Suprapubic skin (tissue), 4 donors: ENCODE measurements at regions not wholly inside any gene's neighbourhood (a gene's known extent, or its start where the extent isn't known, plus 50 kb on each side); places are given as distances from the start of the nearest gene placed in this dataset.

Source experiments
- DNase-seq, 2 donors: peaks; one replicate each; pipeline ENCODE4 v3.0.0-alpha.2; 2019; ENCODE audit warnings: low spot score in 2 of 2
- H3K27ac ChIP-seq: fragments of 200-600 bp; sonication (generic); one replicate; pipeline ENCODE4 v1.5.1; 2019
- H3K27me3 ChIP-seq: fragments of 200-600 bp; sonication (generic); one replicate; pipeline ENCODE4 v1.5.1; 2019
- H3K36me3 ChIP-seq: fragments of 200-600 bp; sonication (generic); one replicate; pipeline ENCODE4 v1.5.1; 2019
- H3K4me1 ChIP-seq: fragments of 200-600 bp; sonication (generic); one replicate; pipeline ENCODE4 v1.5.1; 2019
- H3K4me3 ChIP-seq: fragments of 200-600 bp; sonication (generic); one replicate; pipeline ENCODE4 v1.5.1; 2019; ENCODE audit warnings: mild to moderate bottlenecking
- H3K9me3 ChIP-seq: fragments of 200-600 bp; sonication (generic); one replicate; pipeline ENCODE4 v1.5.1; 2019
- EP300 ChIP-seq: sonication (generic); formaldehyde crosslinking; IDR thresholded peaks from one replicate; pipeline ENCODE4 v1.6.1; 2017; ENCODE audit warnings: antibody characterized with exemption
- POLR2A ChIP-seq, 2 donors: fragments of 450-650 bp; IDR thresholded peaks; one replicate each; pipeline ENCODE4 v1.6.1; 2017; ENCODE audit warnings: antibody characterized with exemption in 2 of 2, mild to moderate bottlenecking in 2 of 2, moderate library complexity in 2 of 2
- POLR2AphosphoS5 ChIP-seq, 3 donors: sonication (generic); formaldehyde crosslinking; IDR thresholded peaks; one replicate each; pipeline ENCODE4 v1.6.1; 2017; ENCODE audit warnings: antibody characterized with exemption in 3 of 3
- WGBS: methylation state at CpG from one replicate; pipeline ENCODE4 v1.1.5; 2018; 5-methylcytosine and 5-hydroxymethylcytosine counted together
- TF ChIP-seq, protein P1 (sequence below), 2 donors: fragments of 200-600 bp in 1 of 2; fragments of 450-650 bp in 1 of 2; sonication (generic) in 1 of 2; IDR thresholded peaks; one replicate each; pipeline ENCODE4 v1.5.1; 2016 to 2019; ENCODE audit warnings: antibody characterized with exemption in 2 of 2, mild to moderate bottlenecking in 1 of 2, moderate library complexity in 1 of 2

GRCh38 chr18:78082816-78083215 lies 833.2 kb downstream of the GALR1 start:
- no peaks in the 10 kb centered on the region for H3K4me1 ChIP-seq
- H3K9me3 ChIP-seq: no peaks in the 10 kb centered on the region
- no peaks in the 10 kb centered on the region for H3K36me3 ChIP-seq
- TF ChIP-seq, protein P1, sequence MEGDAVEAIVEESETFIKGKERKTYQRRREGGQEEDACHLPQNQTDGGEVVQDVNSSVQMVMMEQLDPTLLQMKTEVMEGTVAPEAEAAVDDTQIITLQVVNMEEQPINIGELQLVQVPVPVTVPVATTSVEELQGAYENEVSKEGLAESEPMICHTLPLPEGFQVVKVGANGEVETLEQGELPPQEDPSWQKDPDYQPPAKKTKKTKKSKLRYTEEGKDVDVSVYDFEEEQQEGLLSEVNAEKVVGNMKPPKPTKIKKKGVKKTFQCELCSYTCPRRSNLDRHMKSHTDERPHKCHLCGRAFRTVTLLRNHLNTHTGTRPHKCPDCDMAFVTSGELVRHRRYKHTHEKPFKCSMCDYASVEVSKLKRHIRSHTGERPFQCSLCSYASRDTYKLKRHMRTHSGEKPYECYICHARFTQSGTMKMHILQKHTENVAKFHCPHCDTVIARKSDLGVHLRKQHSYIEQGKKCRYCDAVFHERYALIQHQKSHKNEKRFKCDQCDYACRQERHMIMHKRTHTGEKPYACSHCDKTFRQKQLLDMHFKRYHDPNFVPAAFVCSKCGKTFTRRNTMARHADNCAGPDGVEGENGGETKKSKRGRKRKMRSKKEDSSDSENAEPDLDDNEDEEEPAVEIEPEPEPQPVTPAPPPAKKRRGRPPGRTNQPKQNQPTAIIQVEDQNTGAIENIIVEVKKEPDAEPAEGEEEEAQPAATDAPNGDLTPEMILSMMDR (IDR thresholded peaks at IDR 0.05): no peak
- no peak overlapping the region for H3K4me3 ChIP-seq
- H3K27ac ChIP-seq: no peak overlapping the region
- peaks cover 2% of the 10 kb centered on the region for H3K27me3 ChIP-seq
- WGBS: 89% methylated on average over 7 of the region's 7 CpGs
- DNase-seq: no peak

DNA sequence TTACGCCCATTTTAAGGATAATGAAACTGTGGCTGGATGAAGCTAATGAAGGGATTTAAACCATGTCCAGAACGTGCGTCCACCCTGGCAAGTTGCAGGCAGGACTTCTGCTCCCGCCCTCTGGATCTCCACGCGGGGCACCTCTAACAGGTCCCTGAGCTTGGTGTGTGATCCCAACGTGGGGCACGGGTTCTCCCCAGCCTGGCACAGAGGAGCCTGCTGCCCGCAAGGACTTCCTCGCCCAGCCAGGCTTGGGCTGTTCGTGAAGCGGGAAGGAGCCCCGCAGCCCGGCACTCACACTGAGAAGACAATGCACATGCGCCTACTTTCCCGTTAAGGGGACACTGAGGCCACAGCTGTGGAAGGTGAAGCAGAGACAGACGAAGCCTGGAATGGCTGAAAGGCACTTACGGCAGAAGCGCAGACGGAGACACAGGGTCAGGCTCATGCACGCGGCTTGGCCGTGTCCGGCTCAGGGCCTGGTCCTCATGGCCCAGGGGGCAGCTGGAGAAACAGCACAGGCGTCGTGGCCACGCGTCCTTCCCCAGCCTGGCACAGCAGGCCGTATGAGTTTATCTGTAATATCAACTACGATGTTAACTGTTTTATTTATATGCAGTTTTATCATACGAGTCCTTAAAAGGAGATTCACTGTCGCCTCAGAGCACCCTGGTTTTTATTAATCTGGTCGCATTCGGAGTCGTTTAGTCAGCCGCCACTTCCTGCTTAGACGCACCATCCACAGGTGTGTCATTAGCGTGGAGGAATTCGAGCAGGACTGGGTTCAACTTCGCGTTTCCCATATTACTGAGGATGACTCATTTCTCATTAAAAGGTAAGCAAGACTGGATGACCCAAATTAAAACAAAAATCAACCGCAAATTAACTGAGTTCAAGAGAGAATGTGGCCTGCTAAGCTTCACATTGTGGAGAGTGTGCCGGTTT lies 835.9 kb downstream of the GALR1 start:
- Histone ChIP-seq H3K36me3 (no peaks in the 10 kb centered on the region), H3K27ac (no peak overlapping the region), H3K4me3 (no peak overlapping the region), H3K9me3 (no peaks in the 10 kb centered on the region), H3K27me3 (no peaks in the 10 kb centered on the region), H3K4me1 (no peaks in the 10 kb centered on the region)
- DNase-seq: no peak
- WGBS: 92% methylated on average over 34 of the region's 43 CpGs
- TF ChIP-seq EP300 (no peak), POLR2A (IDR thresholded peaks at IDR 0.05) (no peak), POLR2AphosphoS5 (IDR thresholded peaks at IDR 0.05) (no peak)
- TF ChIP-seq, protein P1 (IDR thresholded peaks at IDR 0.05): no peak

- Histone ChIP-seq H3K27ac (no peak overlapping the region), H3K27me3 (no peaks in the 10 kb centered on the region), H3K4me3 (no peak overlapping the region), H3K36me3 (no peaks in the 10 kb centered on the region), H3K9me3 (no peaks in the 10 kb centered on the region), H3K4me1 (no peaks in the 10 kb centered on the region)
- no peak for TF ChIP-seq EP300
- no peak for TF ChIP-seq POLR2A (IDR thresholded peaks at IDR 0.05)
- TF ChIP-seq, protein P1 (IDR thresholded peaks at IDR 0.05): no peak
- no peak for TF ChIP-seq POLR2AphosphoS5 (IDR thresholded peaks at IDR 0.05)
- DNase-seq: no peak
- WGBS: 87% methylated on average over 10 of the region's 10 CpGs
Measured at GRCh38 chr18:78086931-78087330, 837.3 kb downstream of the GALR1 start.

DNA sequence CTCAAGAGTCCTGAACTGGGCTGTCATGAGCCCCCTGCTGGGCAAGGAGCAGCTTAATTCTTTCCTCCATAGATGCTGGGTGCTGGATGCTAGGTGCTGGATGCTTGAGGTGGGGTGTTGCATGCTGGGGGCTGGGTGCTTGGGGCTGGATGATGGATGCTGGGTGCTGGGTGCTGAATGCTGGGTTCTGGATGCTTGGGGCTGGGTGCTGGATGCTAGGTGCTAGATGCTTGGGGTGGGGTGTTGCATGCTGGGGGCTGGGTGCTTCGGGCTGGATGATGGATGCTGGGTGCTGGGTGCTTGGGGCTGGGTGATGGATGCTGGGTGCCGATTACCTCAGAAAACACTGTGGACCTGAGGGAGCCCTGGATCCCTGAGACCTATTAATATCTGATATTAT lies 837.7 kb downstream of the GALR1 start:
- Histone ChIP-seq H3K4me1 (no peaks in the 10 kb centered on the region), H3K4me3 (no peak overlapping the region), H3K27ac (no peak overlapping the region), H3K9me3 (no peaks in the 10 kb centered on the region), H3K36me3 (no peaks in the 10 kb centered on the region), H3K27me3 (no peaks in the 10 kb centered on the region)
- TF ChIP-seq, protein P1 (IDR thresholded peaks at IDR 0.05): no peak
- TF ChIP-seq POLR2A (IDR thresholded peaks at IDR 0.05) (no peak), EP300 (no peak), POLR2AphosphoS5 (IDR thresholded peaks at IDR 0.05) (no peak)
- no peak for DNase-seq
- WGBS: 90% methylated on average over 2 of the region's 2 CpGs

GRCh38 chr18:78090584-78090983 lies 840.9 kb downstream of the GALR1 start:
- WGBS: 70% methylated on average over 11 of the region's 11 CpGs
- Histone ChIP-seq H3K4me1 (no peaks in the 10 kb centered on the region), H3K36me3 (no peaks in the 10 kb centered on the region), H3K27me3 (no peaks in the 10 kb centered on the region), H3K9me3 (no peaks in the 10 kb centered on the region), H3K4me3 (no peak overlapping the region), H3K27ac (no peak overlapping the region)
- TF ChIP-seq POLR2A (IDR thresholded peaks at IDR 0.05): no peak
- DNase-seq: no peak
